PC-3 (cell line): ENCODE measurements at regions not wholly inside any gene's neighbourhood (a gene's known extent, or its start where the extent isn't known, plus 50 kb on each side); places are given as distances from the start of the nearest gene placed in this dataset.

ENCODE experiments used
- ATAC-seq: fragments of 200-7000 bp; cut with Tn5 transposase; 2 replicates; pipeline ENCODE4 v1.9.1; 2020; ENCODE audit warnings: mild to moderate bottlenecking, moderate library complexity
- BruUV-seq: library from RNA; stranded (reverse); fragments of 400-500 nt; replicated peaks from 2 replicates; lab custom pipeline; 2021; lab: Mats Ljungman, UMichigan
- CTCF ChIA-PET: fragments of 300-600 bp; sonication (Branson Sonifier 250); formaldehyde crosslinking; loops from one replicate; lab custom pipeline; 2022; ENCODE audit warnings: antibody characterized with exemption; lab: Charles Lee
- POLR2A ChIA-PET: fragments of 300-600 bp; sonication (Branson Sonifier 250); formaldehyde crosslinking; loops from one replicate; lab custom pipeline; 2022; ENCODE audit warnings: antibody characterized with exemption; ENCODE audit not compliant: unreplicated experiment; lab: Charles Lee
- DNase-seq: peaks from one replicate; pipeline ENCODE4 v3.0.0-alpha.2; 2015
- H2AFZ ChIP-seq: fragments of 300-600 bp; sonication (generic); 2 replicates; pipeline ENCODE4 v1.6.0; 2016; ENCODE audit warnings: antibody characterized with exemption, low read length
- H3F3A ChIP-seq: fragments of 300-600 bp; sonication (generic); one replicate; pipeline ENCODE4 v1.6.0; 2017; ENCODE audit warnings: antibody characterized with exemption, low read length, control low read depth, mild to moderate bottlenecking; ENCODE audit not compliant: unreplicated experiment
- H3K27ac ChIP-seq: fragments of 300-600 bp; sonication (generic); 2 replicates; pipeline ENCODE4 v1.5.1; 2016; ENCODE audit warnings: mild to moderate bottlenecking, low read length
- H3K27me3 ChIP-seq: fragments of 300-600 bp; sonication (generic); 2 replicates; pipeline ENCODE4 v1.6.1; 2016; ENCODE audit warnings: low read length, mixed read lengths
- H3K36me3 ChIP-seq: fragments of 300-600 bp; sonication (generic); 2 replicates; pipeline ENCODE4 v1.6.1; 2016; ENCODE audit warnings: low read depth, mixed run types, low read length, mixed read lengths
- H3K4me1 ChIP-seq: fragments of 300-600 bp; sonication (generic); 2 replicates; pipeline ENCODE4 v1.5.1; 2016; ENCODE audit warnings: low read length; ENCODE audit not compliant: insufficient read depth
- H3K4me2 ChIP-seq: fragments of 300-600 bp; sonication (generic); 2 replicates; pipeline ENCODE4 v1.6.0; 2016; ENCODE audit warnings: low read length
- H3K4me3 ChIP-seq: fragments of 300-600 bp; sonication (generic); 2 replicates; pipeline ENCODE4 v1.5.1; 2016; ENCODE audit warnings: mild to moderate bottlenecking, low read length, mixed read lengths
- H3K79me2 ChIP-seq: fragments of 300-600 bp; sonication (generic); 2 replicates; pipeline ENCODE4 v1.6.1; 2017; ENCODE audit warnings: low read length, mixed read lengths
- H3K9ac ChIP-seq: fragments of 300-600 bp; sonication (generic); 2 replicates; pipeline ENCODE4 v1.6.0; 2016; ENCODE audit warnings: mild to moderate bottlenecking, low read length
- H3K9me2 ChIP-seq: fragments of 300-600 bp; sonication (generic); replicated peaks from 2 replicates; pipeline ENCODE4 v1.6.1; 2016; ENCODE audit warnings: mixed run types, low read length, mixed read lengths
- H3K9me3 ChIP-seq: fragments of 300-600 bp; sonication (generic); 2 replicates; pipeline ENCODE4 v1.6.1; 2016; ENCODE audit warnings: low read length, mixed read lengths
- H4K20me1 ChIP-seq: fragments of 300-600 bp; sonication (generic); 2 replicates; pipeline ENCODE4 v1.6.1; 2016; ENCODE audit warnings: low read length, mixed read lengths
- CTCF ChIP-seq: fragments of 300-600 bp; sonication (generic); conservative IDR thresholded peaks from 2 replicates; pipeline ENCODE4 v1.5.1; 2017; ENCODE audit warnings: antibody characterized with exemption, low read depth, mild to moderate bottlenecking, low read length
- EZH2 ChIP-seq: fragments of 300-600 bp; sonication (generic); IDR thresholded peaks from one replicate; pipeline ENCODE4 v1.6.1; 2017; ENCODE audit warnings: antibody characterized with exemption, mild to moderate bottlenecking, low read length; ENCODE audit not compliant: unreplicated experiment
- EZH2phosphoT487 ChIP-seq: fragments of 300-600 bp; sonication (generic); IDR thresholded peaks from 2 replicates; pipeline ENCODE4 v1.6.1; 2018; ENCODE audit warnings: mild to moderate bottlenecking, antibody characterized with exemption, low read length, borderline replicate concordance
- intact Hi-C: fragments of 100-400 bp; cut with micrococcal nuclease; formaldehyde crosslinking; loops from 2 replicates; pipeline ENCODE4 v1.9.0; 2023

- no peaks in the 10 kb centered on the region for H3K27me3 ChIP-seq
- ATAC-seq = no peak
- no peak overlapping the region for H3K4me2 ChIP-seq
These were observed 370.1 kb downstream of the IPMK start for GRCh38 chr10:57897611-57898010.

GRCh38 chr10:57894361-57894760, 373.3 kb downstream of the IPMK start:
- POLR2A ChIA-PET = no interaction called here
- H3K9ac ChIP-seq = no peak overlapping the region
- no peaks in the 10 kb centered on the region for H3K27me3 ChIP-seq
- no peaks in the 10 kb centered on the region for H3K36me3 ChIP-seq
- BruUV-seq = no TSS peak
- H3K4me2 ChIP-seq = no peak overlapping the region
- H3K4me3 ChIP-seq = no peak overlapping the region
- no peak for ATAC-seq
- no peaks in the 10 kb centered on the region for H4K20me1 ChIP-seq
- no peak for DNase-seq
- no peaks in the 10 kb centered on the region for H3F3A ChIP-seq
- no peaks in the 10 kb centered on the region for H3K9me2 ChIP-seq
- no peak overlapping the region for H3K27ac ChIP-seq
- H3K79me2 ChIP-seq = no peaks in the 10 kb centered on the region
- intact Hi-C loops = no loop called here
- TF ChIP-seq EZH2phosphoT487 = no peak
- H2AFZ ChIP-seq = no peak overlapping the region
- H3K4me1 ChIP-seq = peaks cover 6% of the 10 kb centered on the region; the same call in 1 of the 2 replicates
- CTCF ChIA-PET = no interaction called here
- no peaks in the 10 kb centered on the region for H3K9me3 ChIP-seq

More at GRCh38 chr10:57897611-57898010, 370.1 kb downstream of the IPMK start:
- TF ChIP-seq EZH2phosphoT487 (no peak), EZH2 (no peak), CTCF (no peak)
- intact Hi-C loops = no loop called here
- Histone ChIP-seq H3K27ac (no peak overlapping the region), H3K4me1 (peaks cover 6% of the 10 kb centered on the region; the same call in 1 of the 2 replicates), H3K79me2 (no peaks in the 10 kb centered on the region), H3K36me3 (no peaks in the 10 kb centered on the region), H3K9me3 (no peaks in the 10 kb centered on the region), H2AFZ (no peak overlapping the region), H3K9ac (no peak overlapping the region), H3K9me2 (no peaks in the 10 kb centered on the region), H3K4me3 (no peak overlapping the region), H3F3A (no peaks in the 10 kb centered on the region), H4K20me1 (no peaks in the 10 kb centered on the region)
- POLR2A ChIA-PET = no interaction called here
- no peak for DNase-seq
- CTCF ChIA-PET = no interaction called here
- no TSS peak for BruUV-seq

DNA sequence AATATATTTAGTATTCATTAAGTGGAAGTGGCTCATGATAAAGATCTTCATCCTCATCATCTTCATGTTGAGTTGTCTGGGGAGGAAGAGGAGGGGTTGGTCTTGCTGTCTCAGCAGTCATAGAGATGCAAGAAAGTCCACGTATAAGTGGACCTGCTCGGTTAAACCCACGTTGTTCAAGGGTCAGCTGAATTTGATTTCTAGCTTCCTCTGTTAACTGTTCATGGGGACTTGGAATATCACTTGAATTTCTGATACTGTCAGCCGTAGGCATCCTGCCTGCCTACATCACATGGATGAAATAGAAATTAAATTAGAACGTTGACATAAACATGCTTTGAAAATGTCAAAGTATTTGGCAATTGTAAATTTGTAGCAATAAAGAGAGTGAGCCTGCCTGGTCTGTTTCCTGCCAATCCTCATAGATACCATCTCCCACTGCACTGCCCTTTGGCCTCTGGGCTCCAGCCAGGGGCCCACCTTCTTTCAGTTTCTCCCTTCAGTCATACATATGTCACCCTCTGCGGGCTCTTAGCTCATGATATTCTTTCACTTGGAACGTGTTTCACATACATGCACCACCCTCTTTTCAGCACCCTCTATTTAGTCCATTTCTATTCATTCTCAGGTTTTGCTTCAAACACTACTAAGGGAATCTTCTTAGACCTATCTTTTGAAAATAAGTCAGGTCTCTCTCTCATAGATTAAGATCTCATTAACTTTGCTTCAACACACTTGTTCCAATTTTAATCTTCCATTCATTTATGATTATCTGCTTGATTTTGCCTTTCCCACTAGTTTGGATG, 376.3 kb downstream of the IPMK start:
- BruUV-seq = no TSS peak
- ChIA-PET POLR2A (no interaction called here), CTCF (no interaction called here)
- intact Hi-C loops = no loop called here
- TF ChIP-seq EZH2phosphoT487 = no peak
- TF ChIP-seq EZH2 = no peak
- TF ChIP-seq CTCF = no peak
- H4K20me1 ChIP-seq = no peaks in the 10 kb centered on the region
- H3K36me3 ChIP-seq = no peaks in the 10 kb centered on the region
- H3K4me3 ChIP-seq = no peak overlapping the region
- H3F3A ChIP-seq = no peaks in the 10 kb centered on the region
- no peaks in the 10 kb centered on the region for H3K4me1 ChIP-seq
- no peaks in the 10 kb centered on the region for H3K27me3 ChIP-seq
- H3K4me2 ChIP-seq = no peak overlapping the region
- no peaks in the 10 kb centered on the region for H3K9me2 ChIP-seq
- DNase-seq (peak; percentile 16), ATAC-seq (no peak)
- H3K9ac ChIP-seq = no peak overlapping the region
- no peak overlapping the region for H3K27ac ChIP-seq
- H2AFZ ChIP-seq = no peak overlapping the region
- no peaks in the 10 kb centered on the region for H3K79me2 ChIP-seq
- H3K9me3 ChIP-seq = no peaks in the 10 kb centered on the region
